Loucy (cell line): ENCODE measurements at regions not wholly inside any gene's neighbourhood (a gene's known extent, or its start where the extent isn't known, plus 50 kb on each side); places are given as distances from the start of the nearest gene placed in this dataset.
A peak's percentile ranks its signal among the peaks of the same experiment; 100 is the strongest.

Experiments
- H2AFZ ChIP-seq: fragments of 200-600 bp; sonication (generic); 2 replicates; pipeline ENCODE4 v1.6.0; 2016; ENCODE audit warnings: antibody characterized with exemption, mild to moderate bottlenecking, low read length, moderate library complexity
- H3F3A ChIP-seq: fragments of 200-600 bp; 2 replicates; pipeline ENCODE4 v1.6.0; 2016; ENCODE audit warnings: antibody characterized with exemption, low read depth, mild to moderate bottlenecking
- H3K27me3 ChIP-seq: fragments of 200-600 bp; sonication (generic); 2 replicates; pipeline ENCODE4 v1.6.1; 2014; ENCODE audit warnings: low read length, mild to moderate bottlenecking; ENCODE audit not compliant: insufficient read depth, poor library complexity, severe bottlenecking
- H3K36me3 ChIP-seq: fragments of 200-600 bp; sonication (generic); 2 replicates; pipeline ENCODE4 v1.6.1; 2016; ENCODE audit warnings: low read length; ENCODE audit not compliant: insufficient read depth
- H3K4me1 ChIP-seq: fragments of 200-600 bp; sonication (generic); 2 replicates; pipeline ENCODE4 v1.5.1; 2014; ENCODE audit warnings: low read length, mild to moderate bottlenecking; ENCODE audit not compliant: insufficient read depth, poor library complexity, severe bottlenecking
- H3K4me2 ChIP-seq: fragments of 200-600 bp; sonication (generic); 2 replicates; pipeline ENCODE4 v1.6.0; 2014; ENCODE audit warnings: antibody characterized with exemption, low read length, low read depth, mild to moderate bottlenecking; ENCODE audit not compliant: poor library complexity, severe bottlenecking
- H3K4me3 ChIP-seq: fragments of 200-600 bp; sonication (generic); 2 replicates; pipeline ENCODE4 v1.5.1; 2014; ENCODE audit warnings: low read length, mild to moderate bottlenecking, mixed read lengths; ENCODE audit not compliant: poor library complexity, severe bottlenecking
- H3K79me2 ChIP-seq: fragments of 200-600 bp; sonication (generic); 2 replicates; pipeline ENCODE4 v1.6.1; 2014; ENCODE audit warnings: low read length; ENCODE audit not compliant: insufficient read depth
- H3K9ac ChIP-seq: fragments of 200-600 bp; sonication (generic); 2 replicates; pipeline ENCODE4 v1.6.0; 2014; ENCODE audit warnings: mild to moderate bottlenecking, low read depth, low read length, moderate library complexity; ENCODE audit not compliant: poor library complexity, severe bottlenecking
- H3K9me2 ChIP-seq: fragments of 200-600 bp; sonication (generic); replicated peaks from 2 replicates; pipeline ENCODE4 v1.6.1; 2016; ENCODE audit warnings: low read depth, low read length, mixed read lengths
- H3K9me3 ChIP-seq: fragments of 200-600 bp; sonication (generic); 2 replicates; pipeline ENCODE4 v1.6.1; 2014; ENCODE audit warnings: mild to moderate bottlenecking, antibody characterized with exemption, low read length, low read depth; ENCODE audit not compliant: insufficient read depth
- H4K20me1 ChIP-seq: fragments of 200-600 bp; sonication (generic); 2 replicates; pipeline ENCODE4 v1.6.0; 2014; ENCODE audit warnings: antibody characterized with exemption, low read length, mild to moderate bottlenecking; ENCODE audit not compliant: insufficient read depth, poor library complexity, severe bottlenecking
- CTCF ChIP-seq: fragments of 200-600 bp; sonication (generic); conservative IDR thresholded peaks from 2 replicates; pipeline ENCODE4 v1.5.1; 2014; ENCODE audit warnings: mild to moderate bottlenecking, antibody characterized with exemption, low read length
- EZH2phosphoT487 ChIP-seq: fragments of 200-600 bp; IDR thresholded peaks from 2 replicates; pipeline ENCODE4 v1.6.1; 2018; ENCODE audit warnings: antibody characterized with exemption, mild to moderate bottlenecking, moderate library complexity, borderline replicate concordance

- no peaks in the 10 kb centered on the region for H3K79me2 ChIP-seq
- no peaks in the 10 kb centered on the region for H3K9me3 ChIP-seq
- H3K9me2 ChIP-seq = no peaks in the 10 kb centered on the region
- peaks cover 50% of the 10 kb centered on the region for H3K4me1 ChIP-seq
- H3K4me2 ChIP-seq = peak overlapping the region; percentile 39
- no peak overlapping the region for H3K4me3 ChIP-seq
- no peaks in the 10 kb centered on the region for H3K36me3 ChIP-seq
- H3K9ac ChIP-seq = no peak overlapping the region
- H2AFZ ChIP-seq = peak overlapping the region; percentile 57
- H3K27me3 ChIP-seq = no peaks in the 10 kb centered on the region
- H4K20me1 ChIP-seq = no peaks in the 10 kb centered on the region
- H3F3A ChIP-seq = no peaks in the 10 kb centered on the region
- TF ChIP-seq CTCF (no peak), EZH2phosphoT487 (no peak)
Measured at GRCh38 chr6:220721-221475, 71.4 kb upstream of the DUSP22 start.

GRCh38 chr6:221531-222349, 70.5 kb upstream of the DUSP22 start:
- no peaks in the 10 kb centered on the region for H3K9me2 ChIP-seq
- peaks cover 43% of the 10 kb centered on the region for H3K4me1 ChIP-seq
- TF ChIP-seq CTCF (no peak), EZH2phosphoT487 (no peak)
- no peaks in the 10 kb centered on the region for H3F3A ChIP-seq
- H3K36me3 ChIP-seq = no peaks in the 10 kb centered on the region
- peak overlapping the region; percentile 39 for H3K4me2 ChIP-seq
- H3K9me3 ChIP-seq = no peaks in the 10 kb centered on the region
- H3K27me3 ChIP-seq = no peaks in the 10 kb centered on the region
- no peaks in the 10 kb centered on the region for H3K79me2 ChIP-seq
- H3K9ac ChIP-seq = no peak overlapping the region
- H4K20me1 ChIP-seq = no peaks in the 10 kb centered on the region
- H2AFZ ChIP-seq = peak overlapping the region; percentile 57
- no peak overlapping the region for H3K4me3 ChIP-seq

- Histone ChIP-seq H3K4me2 (no peak overlapping the region), H3K9ac (no peak overlapping the region), H3K9me2 (no peaks in the 10 kb centered on the region), H4K20me1 (no peaks in the 10 kb centered on the region), H3K79me2 (no peaks in the 10 kb centered on the region), H3K27me3 (no peaks in the 10 kb centered on the region), H3F3A (no peaks in the 10 kb centered on the region), H3K4me3 (no peak overlapping the region), H2AFZ (no peak overlapping the region), H3K4me1 (peaks cover 36% of the 10 kb centered on the region), H3K36me3 (no peaks in the 10 kb centered on the region), H3K9me3 (no peaks in the 10 kb centered on the region)
- TF ChIP-seq EZH2phosphoT487 (no peak), CTCF (no peak)
Measured at GRCh38 chr6:222468-222867, 69.8 kb upstream of the DUSP22 start.
